Ishikawa (cell line): ENCODE measurements at regions not wholly inside any gene's neighbourhood (a gene's known extent, or its start where the extent isn't known, plus 50 kb on each side); places are given as distances from the start of the nearest gene placed in this dataset.

Experiments used
- CEBPB ChIP-seq: IDR thresholded peaks from 2 replicates; pipeline ENCODE4 v1.6.1; 2012
- CREB1 ChIP-seq: IDR thresholded peaks from 2 replicates; pipeline ENCODE4 v1.6.1; 2012; ENCODE audit warnings: low read depth
- EGR1 ChIP-seq: IDR thresholded peaks from 2 replicates; pipeline ENCODE4 v1.6.1; 2012
- EP300 ChIP-seq: IDR thresholded peaks from 2 replicates; pipeline ENCODE4 v1.6.1; 2012; ENCODE audit warnings: borderline replicate concordance
- FOXM1 ChIP-seq: IDR thresholded peaks from 2 replicates; pipeline ENCODE4 v1.6.1; 2012; ENCODE audit warnings: low read depth, borderline replicate concordance
- NFIC ChIP-seq: IDR thresholded peaks from 2 replicates; pipeline ENCODE4 v1.6.1; 2012
- RAD21 ChIP-seq: IDR thresholded peaks from 2 replicates; pipeline ENCODE4 v1.6.1; 2012; ENCODE audit warnings: low read depth
- TAF1 ChIP-seq: IDR thresholded peaks from 2 replicates; pipeline ENCODE4 v1.6.1; 2012; ENCODE audit warnings: low read depth, mild to moderate bottlenecking
- TCF12 ChIP-seq: IDR thresholded peaks from 2 replicates; pipeline ENCODE4 v1.6.1; 2012; ENCODE audit warnings: low read depth
- TEAD4 ChIP-seq: IDR thresholded peaks from 2 replicates; pipeline ENCODE4 v1.6.1; 2012
- USF1 ChIP-seq: IDR thresholded peaks from 2 replicates; pipeline ENCODE4 v1.6.1; 2012
- YY1 ChIP-seq: IDR thresholded peaks from 2 replicates; pipeline ENCODE4 v1.6.1; 2012; ENCODE audit warnings: low read depth
- ZBTB7A ChIP-seq: IDR thresholded peaks from 2 replicates; pipeline ENCODE4 v1.6.1; 2012; ENCODE audit warnings: low read depth
- TF ChIP-seq, protein P1 (sequence below): IDR thresholded peaks from 2 replicates; pipeline ENCODE4 v1.6.1; 2012
- TF ChIP-seq, protein P2 (sequence below): IDR thresholded peaks from 2 replicates; pipeline ENCODE4 v1.6.1; 2012; ENCODE audit warnings: low read depth, mild to moderate bottlenecking

DNA sequence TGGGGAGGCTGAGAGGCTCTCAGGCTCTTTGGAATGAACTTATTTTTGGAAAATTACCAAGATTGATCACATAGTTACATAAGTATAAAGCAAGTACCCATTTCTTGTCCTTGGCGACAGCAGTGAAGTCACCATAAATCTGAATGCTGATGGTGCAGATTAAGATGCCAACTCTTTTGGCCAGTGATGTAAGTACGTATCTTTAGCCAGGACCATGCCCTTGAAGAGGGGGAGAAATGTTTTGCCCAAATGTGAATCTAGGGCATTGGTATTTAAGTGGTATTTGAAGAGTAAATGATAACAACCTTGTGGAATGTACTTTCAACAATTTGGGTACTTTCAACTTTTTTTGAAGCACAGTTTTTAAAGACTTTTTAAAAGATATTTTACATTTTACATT is 68.2 kb upstream of the RAD23B start:
- no peak for TF ChIP-seq EP300
- TF ChIP-seq FOXM1, result no peak
- no peak for TF ChIP-seq TAF1

- TF ChIP-seq TAF1, result no peak
- no peak for TF ChIP-seq ZBTB7A
- TF ChIP-seq FOXM1, result no peak
- no peak for TF ChIP-seq TEAD4
- no peak for TF ChIP-seq TCF12
- TF ChIP-seq CREB1, result no peak
- TF ChIP-seq, protein P1, sequence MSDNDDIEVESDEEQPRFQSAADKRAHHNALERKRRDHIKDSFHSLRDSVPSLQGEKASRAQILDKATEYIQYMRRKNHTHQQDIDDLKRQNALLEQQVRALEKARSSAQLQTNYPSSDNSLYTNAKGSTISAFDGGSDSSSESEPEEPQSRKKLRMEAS, result no peak
- TF ChIP-seq NFIC, result no peak
- TF ChIP-seq, protein P2, sequence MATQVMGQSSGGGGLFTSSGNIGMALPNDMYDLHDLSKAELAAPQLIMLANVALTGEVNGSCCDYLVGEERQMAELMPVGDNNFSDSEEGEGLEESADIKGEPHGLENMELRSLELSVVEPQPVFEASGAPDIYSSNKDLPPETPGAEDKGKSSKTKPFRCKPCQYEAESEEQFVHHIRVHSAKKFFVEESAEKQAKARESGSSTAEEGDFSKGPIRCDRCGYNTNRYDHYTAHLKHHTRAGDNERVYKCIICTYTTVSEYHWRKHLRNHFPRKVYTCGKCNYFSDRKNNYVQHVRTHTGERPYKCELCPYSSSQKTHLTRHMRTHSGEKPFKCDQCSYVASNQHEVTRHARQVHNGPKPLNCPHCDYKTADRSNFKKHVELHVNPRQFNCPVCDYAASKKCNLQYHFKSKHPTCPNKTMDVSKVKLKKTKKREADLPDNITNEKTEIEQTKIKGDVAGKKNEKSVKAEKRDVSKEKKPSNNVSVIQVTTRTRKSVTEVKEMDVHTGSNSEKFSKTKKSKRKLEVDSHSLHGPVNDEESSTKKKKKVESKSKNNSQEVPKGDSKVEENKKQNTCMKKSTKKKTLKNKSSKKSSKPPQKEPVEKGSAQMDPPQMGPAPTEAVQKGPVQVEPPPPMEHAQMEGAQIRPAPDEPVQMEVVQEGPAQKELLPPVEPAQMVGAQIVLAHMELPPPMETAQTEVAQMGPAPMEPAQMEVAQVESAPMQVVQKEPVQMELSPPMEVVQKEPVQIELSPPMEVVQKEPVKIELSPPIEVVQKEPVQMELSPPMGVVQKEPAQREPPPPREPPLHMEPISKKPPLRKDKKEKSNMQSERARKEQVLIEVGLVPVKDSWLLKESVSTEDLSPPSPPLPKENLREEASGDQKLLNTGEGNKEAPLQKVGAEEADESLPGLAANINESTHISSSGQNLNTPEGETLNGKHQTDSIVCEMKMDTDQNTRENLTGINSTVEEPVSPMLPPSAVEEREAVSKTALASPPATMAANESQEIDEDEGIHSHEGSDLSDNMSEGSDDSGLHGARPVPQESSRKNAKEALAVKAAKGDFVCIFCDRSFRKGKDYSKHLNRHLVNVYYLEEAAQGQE, result no peak
- TF ChIP-seq USF1, result no peak
- TF ChIP-seq EGR1, result no peak
Observed at GRCh38 chr9:107215381-107215780, 67.7 kb upstream of the RAD23B start.

- no peak for TF ChIP-seq USF1
- no peak for TF ChIP-seq TAF1
- no peak for TF ChIP-seq FOXM1
- no peak for TF ChIP-seq CREB1
- TF ChIP-seq YY1, result no peak
- TF ChIP-seq, protein P2, result no peak
- no peak for TF ChIP-seq EGR1
- no peak for TF ChIP-seq ZBTB7A
Observed at GRCh38 chr9:107216329-107216728, 66.8 kb upstream of the RAD23B start.

- TF ChIP-seq YY1 (no peak), TAF1 (no peak), FOXM1 (no peak), RAD21 (no peak), CREB1 (no peak), TEAD4 (no peak), EGR1 (no peak), EP300 (no peak), NFIC (no peak), CEBPB (no peak), ZBTB7A (no peak)
- TF ChIP-seq, protein P1, result no peak
- TF ChIP-seq, protein P2, result no peak
Observed at GRCh38 chr9:107218829-107219485, 64.1 kb upstream of the RAD23B start.

GRCh38 chr9:107219486-107220077 is 63.5 kb upstream of the RAD23B start:
- TF ChIP-seq FOXM1, result no peak
- no peak for TF ChIP-seq RAD21
- no peak for TF ChIP-seq CREB1
- TF ChIP-seq NFIC, result no peak
- TF ChIP-seq EP300, result no peak
- TF ChIP-seq, protein P2, result no peak
- no peak for TF ChIP-seq CEBPB
- TF ChIP-seq TCF12, result no peak
- no peak for TF ChIP-seq TEAD4
- no peak for TF ChIP-seq ZBTB7A
- TF ChIP-seq USF1, result no peak
- TF ChIP-seq TAF1, result no peak
- no peak for TF ChIP-seq EGR1
- TF ChIP-seq, protein P1, result no peak
- TF ChIP-seq YY1, result no peak
